H1 (cell line): ENCODE measurements at regions not wholly inside any gene's neighbourhood (a gene's known extent, or its start where the extent isn't known, plus 50 kb on each side); places are given as distances from the start of the nearest gene placed in this dataset.

Experiments used
- CTCF ChIP-seq, 3 experiments: IDR thresholded peaks; 1 replicate in 2 of 3; 2 replicates in 1 of 3; pipeline versions ENCODE4 v1.5.1 to v1.6.1; 2011; ENCODE audit warnings: low read length in 3 of 3, mild to moderate bottlenecking in 3 of 3, inconsistent platforms in 2 of 3, low read depth in 1 of 3, moderate library complexity in 1 of 3; ENCODE audit not compliant: insufficient read depth in 1 of 3; ENCODE audit errors: control extremely low read depth in 1 of 3
- GABPA ChIP-seq: IDR thresholded peaks from 2 replicates; pipeline ENCODE4 v1.6.1; 2011; ENCODE audit warnings: mild to moderate bottlenecking, low read length, moderate library complexity, borderline replicate concordance; ENCODE audit not compliant: insufficient read depth
- USF2 ChIP-seq: IDR thresholded peaks from 2 replicates; pipeline ENCODE4 v1.6.1; 2011; ENCODE audit warnings: low read length, improper control_type of control experiment

GRCh38 chr20:50304501-50304856 is 113.8 kb downstream of the CEBPB start:
- TF ChIP-seq CTCF (IDR thresholded peaks at IDR 0.05; ENCODE audit: control extremely low read depth in 1 of 3, insufficient read depth in 1 of 3, low read depth in 1 of 3, low read length in 3 of 3) (no peak), USF2 (no peak), GABPA (no peak)
